NCI-H774 (cell line): ENCODE measurements at regions not wholly inside any gene's neighbourhood (a gene's known extent, or its start where the extent isn't known, plus 50 kb on each side); places are given as distances from the start of the nearest gene placed in this dataset.
"Not testable (repeated sequence)": the region's sequence is repeated elsewhere in the genome, so short reads cannot be mapped to it uniquely, and the experiment has no call there.

Experiments
- DNase-seq: peaks from one replicate; lab custom pipeline; 2025; lab: John Stamatoyannopoulos, UW

DNA sequence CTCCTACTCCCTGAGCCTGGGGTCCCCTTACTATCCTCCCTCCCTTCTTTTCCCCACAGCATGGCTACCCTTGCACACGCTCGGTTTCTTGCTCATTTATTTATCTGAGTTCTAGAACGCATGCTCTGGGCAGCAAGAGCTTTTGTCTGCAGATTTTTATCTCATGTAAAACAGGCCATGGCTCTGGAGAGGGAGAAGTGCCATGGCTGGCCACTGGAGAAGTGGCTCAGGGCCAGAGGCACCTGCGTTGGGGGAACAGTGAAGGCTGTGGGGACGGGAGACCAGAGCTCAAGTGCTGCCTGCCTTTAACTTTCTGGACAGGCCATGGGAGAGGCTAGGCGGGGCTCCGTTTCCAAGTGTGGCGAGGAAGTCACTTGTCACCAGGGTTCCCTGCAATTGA is 177.7 kb upstream of the SULF2 start:
- no peak for DNase-seq

DNA sequence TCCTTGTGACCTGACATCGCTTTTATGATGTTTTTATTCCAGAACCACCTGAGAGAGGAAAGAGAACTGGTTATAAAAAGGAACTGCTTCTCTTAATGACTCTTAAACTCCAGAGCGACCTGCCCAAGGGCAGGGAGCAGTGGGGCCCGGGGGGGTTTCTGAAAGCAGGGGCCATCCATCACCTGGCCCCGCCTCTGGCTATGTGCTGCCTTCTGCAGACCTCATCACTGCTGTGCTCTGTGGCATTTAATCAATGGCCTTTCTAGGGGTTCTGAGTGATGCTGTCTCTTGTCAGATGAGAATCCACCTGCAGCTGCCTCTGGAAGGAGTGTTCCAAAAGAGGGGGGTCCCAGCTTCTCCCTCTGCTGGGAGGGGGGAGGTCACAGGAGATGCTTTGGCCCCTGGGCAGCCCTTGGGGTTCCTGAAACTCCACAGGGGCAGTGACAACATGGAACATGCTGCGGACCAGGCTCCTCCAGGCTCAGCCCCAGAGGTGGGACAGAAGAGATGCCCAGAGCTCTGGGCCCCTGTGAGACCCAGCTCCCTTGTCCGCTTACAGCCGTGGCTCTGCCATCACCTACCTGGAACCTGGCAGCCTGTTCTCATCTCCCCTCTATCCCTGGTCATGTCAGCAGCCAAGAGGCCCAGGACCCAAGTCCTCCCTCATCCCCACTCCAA is 177.1 kb upstream of the SULF2 start:
- no peak for DNase-seq

DNA sequence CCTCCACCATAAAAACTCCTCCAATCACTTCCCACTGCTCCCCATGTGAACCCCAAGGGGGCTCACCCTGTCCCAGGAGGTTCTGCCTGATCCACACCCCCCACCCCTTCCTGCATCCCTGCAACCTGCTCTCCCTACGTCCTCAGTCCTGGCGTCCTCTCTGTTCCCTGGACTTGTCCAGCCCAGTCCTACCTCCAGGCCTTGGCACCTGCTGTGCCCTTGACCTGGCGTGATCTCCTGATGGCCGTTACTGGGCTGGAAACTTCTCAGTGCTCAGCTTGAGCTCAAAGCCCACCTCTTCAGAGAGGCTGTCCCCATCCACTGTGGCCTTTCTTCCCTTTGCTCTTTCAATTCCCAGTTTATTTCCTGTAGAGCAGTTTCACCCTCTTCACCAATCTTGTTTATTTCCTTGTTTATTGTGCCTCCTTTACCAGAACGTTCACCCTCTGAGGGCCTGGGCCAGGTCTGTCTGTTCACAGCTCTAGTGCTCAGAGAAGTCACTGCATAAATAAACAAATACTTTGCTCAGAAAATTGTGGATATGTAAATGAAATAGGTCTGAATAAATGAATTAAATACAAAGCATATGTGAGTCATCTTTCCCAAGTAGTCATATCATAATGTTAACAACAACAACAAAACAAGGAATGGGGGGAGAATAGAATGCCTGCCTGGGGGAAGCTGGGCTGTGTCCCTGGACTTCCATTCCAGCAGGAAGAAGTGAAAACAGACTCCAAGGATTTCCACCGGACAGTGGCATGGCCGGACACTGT is 175.7 kb upstream of the SULF2 start:
- no peak for DNase-seq

DNA sequence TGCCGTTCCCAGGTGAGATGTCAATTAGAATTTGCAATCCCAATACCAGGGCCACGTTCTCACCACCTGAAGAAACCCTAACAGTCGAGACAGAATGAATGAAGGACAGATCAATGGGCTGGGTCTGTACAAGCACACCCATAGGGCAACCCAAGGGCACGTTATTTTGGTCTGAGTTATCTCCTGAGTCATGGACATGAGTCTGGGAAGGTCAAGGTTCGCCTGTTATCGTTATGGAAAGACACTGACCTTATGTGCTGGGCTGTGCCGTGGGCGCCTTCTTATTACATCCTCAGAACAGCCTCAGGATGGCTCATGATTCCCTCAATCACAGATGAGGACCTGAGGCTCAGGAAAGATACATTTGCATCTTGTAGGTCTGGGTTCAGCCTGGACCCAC is 175.0 kb upstream of the SULF2 start:
- DNase-seq = no peak

DNA sequence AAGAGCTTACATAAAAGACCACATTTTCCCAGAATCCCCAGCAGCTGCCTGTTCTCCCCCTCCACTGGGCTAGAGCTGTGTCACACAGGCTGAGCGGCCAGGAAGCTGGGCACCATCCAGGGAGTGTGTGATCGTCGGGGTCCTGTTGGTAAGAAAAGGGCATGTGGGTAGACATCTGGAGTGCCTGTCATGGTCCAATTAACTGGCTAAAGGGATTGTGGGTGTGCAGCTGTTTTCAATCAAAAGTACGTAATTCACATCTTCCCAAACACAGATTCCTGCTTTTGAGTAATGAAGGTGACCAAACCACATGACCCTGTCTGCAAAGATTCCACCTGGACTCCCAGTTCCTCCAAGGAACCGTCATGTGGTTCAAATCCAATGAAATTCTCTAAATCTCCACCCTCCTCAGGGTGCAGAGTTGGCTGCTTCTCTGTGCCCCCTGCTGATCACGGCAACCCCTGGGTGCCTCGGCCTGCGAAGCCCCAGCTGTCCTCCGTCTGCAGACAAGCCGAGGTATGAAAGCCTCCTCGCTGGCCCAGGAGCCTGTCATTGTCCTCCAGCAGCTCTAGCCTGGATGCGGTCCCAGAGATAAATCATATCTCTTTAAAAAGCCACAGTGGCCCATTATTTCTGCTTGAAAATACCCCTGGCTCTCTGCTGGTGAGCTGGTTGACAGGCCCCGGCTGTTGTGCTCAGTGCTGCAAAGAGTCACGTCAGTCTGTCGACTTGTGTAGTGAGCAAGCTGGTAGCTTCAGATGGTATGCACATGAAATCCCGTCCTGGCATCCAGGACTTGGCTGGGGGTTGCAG is 172.9 kb upstream of the SULF2 start:
- DNase-seq = not testable (repeated sequence)

DNA sequence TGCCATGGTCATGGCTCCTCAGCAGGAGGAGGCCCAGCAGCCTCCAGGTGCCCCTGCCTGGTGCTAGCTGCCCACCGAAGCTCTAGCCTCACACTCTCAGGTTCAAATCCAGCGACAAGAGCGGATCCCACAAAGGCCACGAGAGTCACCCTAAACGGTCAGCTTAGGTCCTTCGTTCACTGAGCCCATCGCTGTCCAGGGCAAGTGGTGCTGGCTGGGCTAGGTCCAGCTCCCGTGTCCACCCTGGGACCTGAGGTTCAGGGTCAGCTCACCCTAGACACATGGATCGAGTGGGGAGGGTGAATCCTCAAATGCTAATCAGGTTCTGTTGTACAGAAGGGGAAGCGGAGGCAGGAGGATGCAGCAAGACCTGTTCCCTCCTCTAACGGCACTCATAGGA is 171.9 kb upstream of the SULF2 start:
- no peak for DNase-seq

DNA sequence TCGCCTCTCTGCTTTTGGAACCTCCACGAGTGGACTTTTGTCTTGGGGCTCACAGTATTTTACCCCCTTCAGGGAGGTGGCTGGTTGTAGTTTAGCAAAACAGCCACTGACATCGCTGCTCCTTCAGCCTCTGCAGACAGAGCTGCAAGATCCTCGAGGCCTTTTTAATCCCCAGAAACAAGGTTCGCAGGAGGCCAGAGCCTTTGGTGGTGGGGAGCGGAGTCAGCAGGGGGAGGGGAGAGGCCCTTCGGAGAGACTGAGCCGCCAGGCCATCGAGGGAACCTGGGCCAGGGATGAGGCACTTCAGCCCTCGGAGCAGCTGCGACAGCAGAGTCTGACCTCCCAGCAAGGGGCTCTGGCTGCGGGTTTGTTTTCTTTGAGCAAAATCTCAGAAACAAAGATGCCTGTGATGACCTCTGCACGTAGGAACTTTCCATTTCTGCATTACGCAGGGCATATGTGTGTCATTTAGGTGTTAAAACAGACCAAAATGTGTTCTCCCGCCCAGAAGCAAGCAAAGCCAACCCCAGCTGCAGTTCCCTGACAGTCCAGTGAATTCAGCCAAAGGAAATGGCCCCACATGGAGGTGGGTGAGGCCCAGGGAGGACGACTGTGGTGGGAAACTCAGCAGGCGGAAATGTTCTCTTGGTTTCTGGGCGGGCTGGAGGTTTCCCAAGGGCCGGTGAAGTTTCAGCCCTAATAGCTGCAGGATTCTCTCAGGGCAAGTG is 171.2 kb upstream of the SULF2 start:
- no peak for DNase-seq

DNA sequence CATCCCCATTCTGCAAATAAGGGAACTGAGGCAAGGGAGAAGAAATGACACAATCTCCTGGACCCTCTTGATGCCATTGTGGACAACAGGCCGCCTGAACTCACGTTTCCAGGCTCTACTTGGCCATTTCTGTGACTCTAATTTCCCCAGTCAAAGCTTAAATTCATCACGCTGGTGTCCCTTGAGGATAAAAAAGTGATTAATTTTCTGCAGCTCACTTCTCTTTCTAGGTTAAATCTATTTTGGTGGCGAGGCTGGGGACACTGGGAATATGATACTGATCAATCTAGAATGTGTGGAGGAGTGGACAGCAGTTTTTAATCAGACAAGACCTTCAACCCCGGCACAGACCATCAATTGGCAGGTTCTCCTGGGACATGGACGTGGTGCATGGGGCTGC is 168.2 kb upstream of the SULF2 start:
- no peak for DNase-seq

DNA sequence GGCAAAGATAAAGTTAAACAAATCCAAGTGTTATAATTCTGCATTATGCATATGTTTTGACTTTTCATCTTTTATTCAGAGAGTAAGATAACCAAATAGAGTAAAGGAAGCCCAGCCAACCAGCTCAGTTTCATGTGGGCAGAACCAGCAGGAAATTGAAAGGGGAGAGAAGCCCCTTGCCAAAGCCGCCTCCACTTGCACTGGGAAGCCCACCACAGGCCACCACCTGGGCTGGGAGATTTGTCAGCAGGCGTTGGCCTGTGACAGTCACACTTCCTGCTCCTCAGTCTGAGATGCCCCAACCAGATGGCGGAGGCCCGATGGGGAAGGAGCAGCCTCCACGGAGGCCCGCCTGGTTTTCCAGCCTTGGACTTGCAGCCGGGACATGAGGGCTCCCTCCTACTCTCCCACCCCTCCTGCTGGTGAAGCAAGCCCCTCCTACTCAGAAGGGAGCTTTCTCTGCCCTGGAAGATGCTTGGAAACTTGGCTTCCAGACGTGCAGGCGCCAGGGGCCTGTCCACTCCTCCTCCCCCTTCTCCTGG is 166.8 kb upstream of the SULF2 start:
- DNase-seq = no peak

DNA sequence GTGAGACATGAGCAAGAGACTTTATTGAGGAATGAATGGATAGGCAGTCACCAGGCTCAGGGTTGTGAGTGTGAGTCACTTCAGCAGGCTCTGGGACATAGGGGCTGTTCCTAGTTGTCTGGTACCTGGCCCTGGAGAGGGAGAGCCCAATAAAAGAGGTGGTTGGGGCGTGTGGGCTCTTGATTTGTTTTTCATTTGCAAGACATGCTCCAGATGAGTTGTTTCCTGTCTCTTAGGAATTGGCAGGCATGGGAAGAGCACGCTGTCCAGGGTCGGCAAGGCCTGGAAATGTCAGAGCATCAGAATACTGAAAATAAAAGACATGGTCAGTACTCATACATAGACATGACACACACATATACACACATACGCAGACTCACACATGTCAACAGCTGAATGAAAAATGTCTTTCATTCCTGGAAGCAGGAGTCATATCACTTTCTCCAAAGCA is 166.3 kb upstream of the SULF2 start:
- no peak for DNase-seq

DNA sequence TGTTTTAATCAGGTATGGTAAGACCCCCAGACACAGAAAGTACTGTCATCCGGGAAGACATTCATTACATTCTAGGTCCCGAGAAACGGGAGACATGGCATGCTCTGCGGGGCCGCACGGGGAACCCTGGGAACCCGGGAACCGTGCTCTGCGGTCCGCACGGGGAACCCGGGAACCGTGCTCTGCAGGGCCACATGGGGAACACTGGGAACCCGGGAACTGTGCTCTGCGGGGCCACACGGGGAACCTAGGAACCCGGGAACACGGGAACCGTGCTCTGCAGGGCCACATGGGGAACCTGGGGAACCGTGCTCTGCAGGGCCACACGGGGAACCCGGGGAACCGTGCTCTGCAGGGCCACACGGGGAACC is 165.6 kb upstream of the SULF2 start:
- DNase-seq = no peak

DNA sequence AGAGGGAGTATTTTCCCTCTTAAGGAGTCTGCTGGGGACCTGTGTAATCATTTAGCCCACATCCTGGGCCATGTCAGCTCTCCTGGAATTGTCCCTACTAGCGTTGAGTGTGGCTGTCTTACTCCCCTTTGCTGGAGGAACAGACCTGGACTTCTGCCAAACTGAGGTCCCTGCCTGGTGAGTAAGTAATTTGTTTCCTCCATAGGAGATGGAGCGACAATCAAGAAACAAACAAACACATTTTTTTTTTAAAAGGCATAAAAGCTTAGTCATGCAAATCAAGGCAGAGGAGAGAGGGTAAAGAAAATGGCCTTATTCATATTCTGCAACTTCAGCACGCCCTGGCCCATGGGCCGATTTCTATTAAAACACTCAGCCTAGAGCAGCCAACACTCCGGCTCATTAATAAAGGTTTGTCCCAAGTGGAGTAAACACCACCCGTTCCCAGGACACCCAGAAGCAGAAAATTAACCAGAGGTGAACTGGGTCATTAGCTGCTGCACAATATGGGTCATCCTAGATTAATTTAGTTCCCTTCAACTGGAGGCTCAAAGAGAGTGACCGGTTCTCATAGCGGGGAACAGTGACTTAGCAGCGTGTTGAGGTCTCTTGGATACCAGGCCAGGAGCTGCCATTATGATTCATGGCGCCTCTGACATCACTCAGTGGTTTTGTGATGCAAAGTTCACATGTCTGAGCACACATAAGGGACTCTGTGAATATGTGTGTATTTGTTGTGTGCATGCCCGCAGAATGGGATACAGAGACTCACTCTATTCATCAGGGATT is 165.0 kb upstream of the SULF2 start:
- DNase-seq = no peak

DNA sequence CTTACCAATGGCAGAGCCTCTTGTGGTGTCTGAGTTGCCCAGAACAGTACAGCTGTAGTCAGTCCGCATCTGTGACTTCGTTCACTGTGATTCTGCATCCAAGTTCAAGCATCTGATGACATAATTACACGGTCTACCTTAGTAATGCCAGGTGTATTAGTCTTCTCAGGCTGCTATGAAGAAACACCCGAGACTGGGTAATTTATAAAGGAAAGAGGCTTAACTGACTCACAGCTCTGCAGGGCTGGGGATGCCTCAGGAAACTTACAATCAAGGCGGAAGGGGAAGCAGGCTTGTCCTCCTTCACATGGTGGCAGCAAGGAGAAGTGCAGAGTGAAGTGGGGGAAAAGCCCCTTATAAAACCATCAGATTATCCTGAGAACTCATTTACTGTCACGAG is 163.9 kb upstream of the SULF2 start:
- no peak for DNase-seq

DNA sequence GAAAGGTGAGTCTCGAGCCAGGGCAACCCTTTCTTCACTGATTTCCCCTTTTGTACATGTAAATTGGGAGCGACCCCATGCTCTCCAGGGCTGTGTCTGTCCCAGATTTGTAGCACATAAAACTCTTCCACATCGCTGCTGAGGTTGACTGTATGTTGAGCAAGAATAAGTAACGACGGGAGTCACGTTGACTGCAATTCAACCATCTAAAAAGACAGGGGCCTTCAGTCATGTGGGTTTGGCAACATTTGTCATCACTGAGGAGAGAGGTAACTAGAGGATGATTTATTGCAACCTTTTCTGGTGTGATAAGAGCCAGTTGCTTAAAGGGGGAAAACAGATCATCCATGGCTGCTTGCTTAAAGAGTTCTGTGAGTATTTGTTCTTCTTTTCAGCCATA is 159.4 kb upstream of the SULF2 start:
- no peak for DNase-seq

DNA sequence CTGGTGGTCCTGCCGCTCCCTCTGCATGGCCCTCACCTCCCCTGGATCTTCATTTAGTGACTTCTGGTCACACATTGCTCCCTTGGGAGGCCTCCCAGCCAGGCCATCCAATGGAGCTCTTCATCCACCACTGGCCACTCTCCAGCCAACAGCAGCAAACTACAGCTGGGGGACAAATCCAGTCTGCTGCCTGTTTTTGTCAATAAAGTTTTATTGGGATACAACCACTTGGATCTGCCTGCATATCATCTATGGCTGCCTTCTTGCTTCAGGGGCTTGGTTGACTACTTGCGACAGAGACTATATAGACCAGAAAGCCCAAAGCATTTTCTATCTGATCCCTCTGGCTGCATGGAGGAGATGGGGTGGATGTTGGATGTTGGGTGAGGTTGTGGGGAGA is 156.6 kb upstream of the SULF2 start:
- no peak for DNase-seq

DNA sequence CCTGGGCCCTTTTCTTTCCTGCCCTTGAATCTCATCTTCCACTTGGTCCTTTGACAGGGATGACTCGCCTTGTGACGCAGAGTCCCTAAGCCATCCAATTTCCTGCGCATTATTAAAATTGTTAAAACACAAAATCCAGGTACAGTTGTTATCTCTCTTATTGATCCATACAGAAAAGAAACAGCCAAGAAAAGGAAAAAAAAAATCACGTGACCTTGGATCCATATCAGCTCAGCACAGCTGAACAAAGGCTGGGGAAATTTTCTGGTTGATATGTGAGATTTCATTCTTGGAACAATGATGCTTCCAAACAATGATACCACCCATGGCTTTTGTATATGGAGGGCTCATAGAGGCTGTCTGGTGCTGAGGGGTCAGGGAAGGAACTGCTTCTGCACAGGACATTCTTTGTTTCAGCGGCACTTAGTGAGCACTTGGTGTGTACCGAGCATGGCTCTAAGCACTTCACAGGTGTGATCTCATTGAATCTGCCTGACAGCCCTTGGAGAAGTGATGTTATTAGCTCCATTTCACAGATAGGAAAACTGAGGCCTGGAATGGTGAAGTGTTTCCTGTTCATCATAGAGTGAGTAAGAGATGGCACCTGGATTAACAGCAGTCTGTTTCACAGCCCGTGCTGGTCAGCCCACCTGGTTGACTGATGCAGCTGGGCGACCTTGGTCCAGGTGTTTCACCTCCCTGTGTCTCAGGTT is 155.0 kb upstream of the SULF2 start:
- DNase-seq = no peak

DNA sequence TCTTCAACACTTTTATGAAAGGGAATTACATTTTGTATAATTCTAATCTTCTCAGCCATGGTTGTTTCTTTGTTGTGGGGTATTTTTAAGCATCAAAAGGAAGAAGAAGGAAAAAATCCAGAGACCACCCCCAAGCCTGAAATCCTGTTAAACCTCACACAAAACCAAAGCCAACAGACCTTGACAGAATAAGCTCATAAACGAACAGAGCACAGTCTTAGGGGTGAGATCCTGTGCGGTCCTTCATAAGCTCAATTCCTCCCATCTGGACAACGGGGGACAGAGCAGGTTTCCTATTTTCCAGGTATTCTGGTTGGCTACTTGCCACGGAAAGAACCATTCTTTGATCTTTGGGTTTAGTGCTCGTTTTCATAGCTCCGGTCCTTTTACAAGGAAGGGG is 151.3 kb upstream of the SULF2 start:
- DNase-seq = no peak

DNA sequence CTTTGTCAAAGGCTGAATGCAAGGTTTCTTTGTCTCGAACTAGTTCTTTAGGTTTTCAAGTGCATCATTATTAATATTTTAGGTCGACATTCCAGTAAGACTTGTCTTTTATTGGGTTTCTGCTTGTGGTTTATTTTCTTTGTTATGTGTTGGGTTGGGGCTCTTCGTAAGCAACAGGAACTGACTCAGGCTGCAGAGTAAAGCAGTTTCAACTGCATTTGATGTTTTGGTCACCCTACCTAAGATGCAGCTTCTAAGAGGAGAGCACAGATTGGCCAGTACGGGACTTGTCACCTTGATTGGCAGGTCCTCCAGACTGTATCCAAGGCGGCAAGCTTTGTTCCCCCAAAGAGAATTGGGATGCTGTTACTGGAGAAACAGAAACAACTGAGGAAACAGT is 149.5 kb upstream of the SULF2 start:
- DNase-seq = no peak

DNA sequence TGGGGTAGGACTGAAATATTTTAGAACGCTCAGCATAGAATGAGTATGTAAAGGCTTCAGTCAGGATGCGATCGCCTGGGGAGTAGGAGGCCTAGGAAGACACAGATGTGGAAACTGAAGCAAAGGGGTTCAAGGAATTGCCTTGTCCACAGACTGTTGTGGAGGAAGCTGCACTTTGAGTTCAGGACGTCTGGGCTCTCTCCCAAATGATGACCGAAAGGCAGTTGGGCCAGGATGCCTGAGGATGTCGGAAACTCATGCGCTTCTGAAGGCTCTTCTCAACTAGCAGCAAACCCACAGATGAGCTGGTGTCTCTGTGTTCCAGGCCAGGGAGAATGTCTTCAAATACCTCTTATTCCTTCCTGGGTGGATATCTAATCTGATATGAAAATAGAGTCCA is 146.2 kb upstream of the SULF2 start:
- DNase-seq = no peak

DNA sequence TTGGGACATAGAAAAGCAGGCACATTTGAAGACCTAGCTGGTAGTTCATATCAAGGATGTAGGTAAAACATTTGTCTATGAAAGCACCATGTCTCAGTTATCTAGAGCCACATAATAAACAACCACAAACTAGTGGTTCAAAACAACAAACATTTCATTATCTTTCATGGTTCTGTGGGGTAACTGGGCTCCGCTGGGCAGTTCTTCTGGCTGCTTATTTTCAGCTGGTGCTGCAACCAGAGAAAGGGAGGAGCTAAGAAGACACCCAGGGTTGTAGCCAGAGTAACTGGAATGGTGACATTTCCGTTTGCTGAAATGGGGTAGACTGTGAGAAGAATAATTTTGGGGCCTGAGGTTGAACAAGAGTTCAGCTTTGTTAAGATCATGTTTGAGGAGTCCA is 145.7 kb upstream of the SULF2 start:
- DNase-seq = no peak
